ENCODE measurements at regions not wholly inside any gene's neighbourhood (a gene's known extent, or its start where the extent isn't known, plus 50 kb on each side); places are given as distances from the start of the nearest gene placed in this dataset.

DNA sequence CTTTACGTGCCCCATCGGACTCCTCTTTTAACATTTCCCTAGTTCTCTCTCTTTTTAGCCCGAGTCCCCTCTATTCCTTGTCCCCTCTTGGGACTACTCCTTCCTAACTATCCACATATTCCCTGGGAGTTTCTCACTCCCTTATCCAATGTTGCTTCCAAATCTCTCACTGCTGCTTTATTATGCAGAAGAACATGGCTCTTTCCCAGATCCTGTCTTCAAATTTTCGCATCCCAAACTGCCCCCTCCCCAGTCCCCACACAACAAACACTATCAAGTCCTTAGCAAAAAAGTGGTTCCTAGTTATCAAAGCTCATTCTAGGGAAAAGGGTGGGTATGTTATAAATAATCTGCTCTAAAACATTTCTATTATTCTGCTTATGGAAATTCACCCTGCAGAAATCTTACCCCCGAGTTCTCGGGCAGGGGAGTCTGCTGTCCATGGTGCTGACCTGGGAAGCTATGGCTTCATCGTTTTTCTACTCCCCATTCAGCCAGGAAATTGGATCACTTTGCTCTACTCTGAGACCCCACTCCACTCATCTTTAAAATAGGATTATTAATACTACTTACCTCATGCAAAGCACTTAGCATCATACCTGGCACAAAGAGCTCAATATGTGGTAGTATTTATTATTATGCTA is 393.5 kb downstream of the BUD13 start:
- H3K4me3 ChIP-seq (ENCODE audit: low read depth, low read length) = no peak overlapping the region
- TF ChIP-seq CTCF (IDR thresholded peaks at IDR 0.05; ENCODE audit: borderline replicate concordance, insufficient read depth, low read depth, low read length) = no peak

DNA sequence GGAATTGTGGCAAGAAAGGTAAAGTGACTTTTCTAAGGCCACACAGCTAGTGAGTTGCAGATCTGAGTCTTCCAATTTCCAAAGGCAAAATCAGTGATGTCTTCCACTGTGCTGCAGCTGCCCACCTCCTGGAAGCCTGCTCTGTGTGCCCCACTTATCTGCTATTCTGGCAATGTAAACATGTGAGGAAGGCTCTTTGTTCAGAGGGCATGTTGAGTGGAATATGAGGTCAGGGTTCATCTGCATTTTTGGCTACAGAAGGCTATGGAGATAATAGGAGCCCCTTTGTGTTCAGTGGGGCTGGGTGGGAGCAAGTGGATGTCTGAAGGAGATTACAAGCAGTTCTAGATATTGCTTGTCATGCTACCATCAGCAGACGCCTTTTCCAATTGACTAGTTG is 396.2 kb downstream of the BUD13 start:
- H3K4me3 ChIP-seq (ENCODE audit: low read depth, low read length) = no peak overlapping the region
- no peak for TF ChIP-seq CTCF (IDR thresholded peaks at IDR 0.05; ENCODE audit: borderline replicate concordance, insufficient read depth, low read depth, low read length)

DNA sequence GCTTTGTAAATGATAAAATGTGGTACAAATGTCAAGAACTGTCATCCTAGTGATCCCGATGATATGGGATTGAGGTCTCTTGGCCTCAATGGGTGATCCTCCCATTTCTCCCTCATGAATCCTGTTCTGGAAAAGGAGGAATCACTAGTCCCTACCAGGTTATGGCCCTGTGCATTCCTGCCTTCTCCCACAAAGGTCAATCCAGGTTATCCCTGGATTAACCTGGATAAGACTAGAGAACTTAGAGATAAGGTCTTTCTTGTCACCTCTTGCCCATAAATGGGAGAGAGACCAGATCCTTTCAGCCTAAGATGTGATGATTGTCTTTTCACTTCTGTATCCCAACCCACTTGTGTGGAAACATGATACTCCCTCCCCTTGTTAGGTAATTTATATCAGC is 396.7 kb downstream of the BUD13 start:
- no peak overlapping the region for H3K4me3 ChIP-seq (ENCODE audit: low read depth, low read length)
- TF ChIP-seq CTCF (IDR thresholded peaks at IDR 0.05; ENCODE audit: borderline replicate concordance, insufficient read depth, low read depth, low read length) = no peak

DNA sequence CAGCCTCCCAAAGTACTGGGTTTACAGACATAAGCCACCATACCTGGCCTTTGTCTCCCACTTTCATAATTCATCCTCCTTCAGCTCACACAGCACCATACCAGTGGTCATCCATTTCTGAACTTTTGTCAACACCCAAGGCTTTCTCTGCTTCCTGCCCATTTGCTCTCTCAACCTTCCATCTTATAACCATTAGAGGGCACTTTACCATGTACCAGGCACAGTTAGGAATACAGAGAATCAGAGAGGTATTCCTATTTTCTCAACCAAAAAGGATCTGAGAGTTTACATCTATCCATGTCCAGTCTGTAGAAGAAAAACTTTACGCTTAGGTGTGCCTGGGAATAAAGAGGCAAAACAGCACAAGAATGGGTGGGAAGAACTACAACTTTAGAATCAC is 397.6 kb downstream of the BUD13 start:
- TF ChIP-seq CTCF (IDR thresholded peaks at IDR 0.05; ENCODE audit: borderline replicate concordance, insufficient read depth, low read depth, low read length) = no peak
- H3K4me3 ChIP-seq (ENCODE audit: low read depth, low read length) = no peak overlapping the region

DNA sequence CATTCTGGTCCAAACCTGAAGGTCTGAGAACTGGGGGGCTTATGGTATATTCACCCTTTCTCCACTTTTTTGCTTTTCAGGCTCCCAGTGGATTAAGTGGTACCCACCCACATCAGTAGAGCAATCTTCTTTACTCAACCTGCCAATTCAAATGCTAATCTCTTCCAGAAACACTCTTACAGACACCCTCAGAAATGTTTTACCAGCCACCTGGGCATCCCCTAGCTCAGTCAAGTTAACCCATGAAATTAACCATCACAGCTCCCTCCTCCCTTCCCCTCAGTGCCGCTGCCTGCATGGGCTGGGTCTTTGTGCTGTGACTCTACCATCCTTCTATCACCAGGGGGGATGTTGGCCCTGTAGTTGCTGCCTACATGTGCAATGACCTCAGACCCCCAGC is 398.7 kb downstream of the BUD13 start:
- no peak for TF ChIP-seq CTCF (IDR thresholded peaks at IDR 0.05; ENCODE audit: borderline replicate concordance, insufficient read depth, low read depth, low read length)
- no peak overlapping the region for H3K4me3 ChIP-seq (ENCODE audit: low read depth, low read length)

DNA sequence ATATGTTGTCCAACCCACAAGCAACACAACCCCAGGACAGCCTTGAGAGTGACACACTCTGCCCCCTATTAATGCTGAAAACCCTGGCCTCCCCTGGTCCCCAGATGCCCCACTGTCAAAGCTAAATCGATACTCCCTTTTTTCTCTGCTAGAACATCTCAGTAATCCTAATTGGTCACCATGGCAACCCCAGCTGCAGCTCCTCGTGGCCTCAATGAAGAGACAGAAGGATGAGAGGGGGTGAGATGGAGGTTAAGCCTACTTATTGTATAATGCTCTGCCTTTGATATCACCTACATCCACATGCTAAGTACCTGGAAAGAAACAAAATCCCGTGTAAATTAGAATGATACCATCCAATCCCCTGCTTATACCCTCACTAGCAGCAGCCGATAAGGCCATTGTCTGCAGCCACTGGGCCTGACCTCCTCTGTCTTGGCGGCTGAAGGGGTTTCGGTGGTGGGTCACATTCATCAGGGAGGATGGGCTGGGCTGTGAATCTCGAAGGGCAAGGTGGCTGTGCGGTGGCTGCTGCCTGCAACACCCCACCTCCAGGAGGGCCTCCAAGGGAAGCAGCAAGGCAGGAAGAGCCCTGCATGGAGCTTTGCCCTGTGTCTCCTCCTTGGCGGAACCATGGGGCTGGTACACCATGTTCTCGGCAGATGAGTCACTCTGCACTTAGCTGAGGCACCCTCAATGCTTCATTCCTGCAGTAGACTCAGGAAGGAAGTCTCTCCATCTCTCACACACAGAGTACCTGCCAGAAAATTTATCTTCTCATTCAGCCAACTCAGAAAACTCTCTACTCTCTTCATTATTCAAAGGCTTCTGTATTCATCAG is 399.5 kb downstream of the BUD13 start:
- TF ChIP-seq CTCF (IDR thresholded peaks at IDR 0.05; ENCODE audit: borderline replicate concordance, insufficient read depth, low read depth, low read length) = no peak
- no peak overlapping the region for H3K4me3 ChIP-seq (ENCODE audit: low read depth, low read length)

GRCh38 chr11:116371146-116371545 is 401.6 kb downstream of the BUD13 start:
- no peak for TF ChIP-seq CTCF (IDR thresholded peaks at IDR 0.05; ENCODE audit: borderline replicate concordance, insufficient read depth, low read depth, low read length)
- H3K4me3 ChIP-seq (ENCODE audit: low read depth, low read length) = no peak overlapping the region

All from GM12875 (cell line).